HEK293T (cell line): ENCODE measurements at regions not wholly inside any gene's neighbourhood (a gene's known extent, or its start where the extent isn't known, plus 50 kb on each side); places are given as distances from the start of the nearest gene placed in this dataset.

ENCODE experiments used
- BHLHE40 ChIP-seq: fragments of 450-650 bp; IDR thresholded peaks from 2 replicates; pipeline ENCODE4 v1.6.1; 2016; ENCODE audit warnings: mild to moderate bottlenecking, moderate library complexity, borderline replicate concordance
- FOXA1 ChIP-seq: fragments of 450-650 bp; IDR thresholded peaks from 2 replicates; pipeline ENCODE4 v1.6.1; 2016; ENCODE audit warnings: mild to moderate bottlenecking
- FOXM1 ChIP-seq: fragments of 450-650 bp; IDR thresholded peaks from 2 replicates; pipeline ENCODE4 v1.6.1; 2017; ENCODE audit warnings: mild to moderate bottlenecking, borderline replicate concordance
- L3MBTL2 ChIP-seq: fragments of 450-650 bp; conservative IDR thresholded peaks from 2 replicates; pipeline ENCODE4 v1.6.1; 2016; ENCODE audit warnings: mild to moderate bottlenecking
- SP1 ChIP-seq: fragments of 450-650 bp; IDR thresholded peaks from 2 replicates; pipeline ENCODE4 v1.6.1; 2017
- TARDBP ChIP-seq: fragments of 450-650 bp; IDR thresholded peaks from 2 replicates; pipeline ENCODE4 v1.6.1; 2016

DNA sequence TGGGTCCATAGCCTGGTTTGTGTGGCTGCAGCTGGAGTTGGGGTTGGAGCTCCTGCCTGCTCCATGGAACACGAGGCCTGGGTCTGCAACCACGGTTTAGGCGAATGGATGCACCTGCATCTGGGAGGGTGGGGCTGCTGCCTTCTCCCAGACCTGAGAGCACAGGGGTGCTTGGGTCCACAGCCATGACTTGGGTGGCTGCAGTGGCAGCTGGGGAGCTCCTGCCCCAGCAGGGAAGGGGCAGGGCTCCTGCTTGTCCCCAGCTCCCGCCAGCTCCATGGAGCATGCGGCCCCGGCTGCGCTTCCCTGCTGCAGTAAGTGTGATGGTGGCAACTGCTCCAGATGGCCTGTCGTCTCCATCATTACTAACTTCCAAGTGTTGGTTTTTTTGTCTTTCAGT, 571.1 kb upstream of the LRRN3 start:
- no peak for TF ChIP-seq TARDBP
- no peak for TF ChIP-seq FOXA1
- no peak for TF ChIP-seq BHLHE40
- no peak for TF ChIP-seq SP1
- TF ChIP-seq L3MBTL2, result no peak
- no peak for TF ChIP-seq FOXM1
